Peyer's patch (tissue), 4 donors: ENCODE measurements at regions not wholly inside any gene's neighbourhood (a gene's known extent, or its start where the extent isn't known, plus 50 kb on each side); places are given as distances from the start of the nearest gene placed in this dataset.
"Not testable (repeated sequence)": the region's sequence is repeated elsewhere in the genome, so short reads cannot be mapped to it uniquely, and the experiment has no call there.

Source experiments
- DNase-seq, 3 donors: peaks; one replicate each; pipeline ENCODE4 v3.0.0-alpha.2; 2017 to 2019
- H3K27ac ChIP-seq, 4 donors: fragments of 200-600 bp; sonication (generic); one replicate each; pipeline ENCODE4 v1.5.1; 2016 to 2019
- H3K27me3 ChIP-seq, 2 donors: fragments of 200-600 bp; sonication (generic); one replicate each; pipeline ENCODE4 v1.5.1; 2019
- H3K36me3 ChIP-seq, 3 donors: fragments of 200-600 bp; sonication (generic); one replicate each; pipeline ENCODE4 v1.5.1; 2016 to 2019
- H3K4me1 ChIP-seq, 4 donors: fragments of 200-600 bp; sonication (generic); one replicate each; pipeline ENCODE4 v1.5.1; 2016 to 2019
- H3K4me3 ChIP-seq, 4 donors: fragments of 200-600 bp; sonication (generic); 1 replicate in 3 of 4; 2 replicates in 1 of 4; pipeline ENCODE4 v1.5.1; 2016 to 2019; ENCODE audit warnings: mild to moderate bottlenecking in 1 of 4
- H3K9me3 ChIP-seq, 4 donors: fragments of 200-600 bp; sonication (generic); one replicate each; pipeline ENCODE4 v1.5.1; 2016 to 2019; ENCODE audit warnings: mild to moderate bottlenecking in 1 of 4
- POLR2A ChIP-seq, 2 donors: fragments of 450-650 bp; IDR thresholded peaks; one replicate each; pipeline ENCODE4 v1.5.1; 2017; ENCODE audit warnings: antibody characterized with exemption in 2 of 2, mild to moderate bottlenecking in 2 of 2, moderate library complexity in 2 of 2
- TF ChIP-seq, protein P1 (sequence below), 6 experiments: fragments of 450-650 bp in 4 of 6; fragments of 200-600 bp in 2 of 6; sonication (generic) in 1 of 6; IDR thresholded peaks; one replicate each; pipeline ENCODE4 v1.5.1; 2017 to 2019; ENCODE audit warnings: antibody characterized with exemption in 6 of 6, mild to moderate bottlenecking in 3 of 6, moderate library complexity in 1 of 6

DNA sequence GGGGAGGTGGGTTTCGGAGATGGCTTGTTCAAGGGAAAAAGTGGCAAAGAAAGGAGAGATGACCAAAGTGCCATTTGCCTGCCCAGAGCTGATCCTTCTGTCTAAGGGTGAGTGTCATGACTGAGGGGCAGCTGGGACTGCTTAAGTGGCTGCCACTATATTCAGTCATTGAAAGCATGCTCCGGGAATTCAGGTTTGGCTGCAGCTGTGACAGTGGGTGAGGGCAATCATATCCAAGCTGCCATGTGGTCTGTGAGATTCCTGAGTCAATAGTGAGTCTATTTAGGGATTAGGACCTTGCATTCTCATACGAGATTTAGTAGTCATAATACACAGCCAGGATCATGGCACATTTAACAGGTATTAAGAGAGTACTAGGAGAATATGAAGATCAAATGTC is 138.8 kb upstream of the BANK1 start:
- DNase-seq: no peak
- Histone ChIP-seq H3K27ac (no peak overlapping the region), H3K27me3 (no peaks in the 10 kb centered on the region), H3K9me3 (no peaks in the 10 kb centered on the region), H3K36me3 (no peaks in the 10 kb centered on the region), H3K4me3 (no peak overlapping the region), H3K4me1 (no peaks in the 10 kb centered on the region)
- TF ChIP-seq, protein P1, sequence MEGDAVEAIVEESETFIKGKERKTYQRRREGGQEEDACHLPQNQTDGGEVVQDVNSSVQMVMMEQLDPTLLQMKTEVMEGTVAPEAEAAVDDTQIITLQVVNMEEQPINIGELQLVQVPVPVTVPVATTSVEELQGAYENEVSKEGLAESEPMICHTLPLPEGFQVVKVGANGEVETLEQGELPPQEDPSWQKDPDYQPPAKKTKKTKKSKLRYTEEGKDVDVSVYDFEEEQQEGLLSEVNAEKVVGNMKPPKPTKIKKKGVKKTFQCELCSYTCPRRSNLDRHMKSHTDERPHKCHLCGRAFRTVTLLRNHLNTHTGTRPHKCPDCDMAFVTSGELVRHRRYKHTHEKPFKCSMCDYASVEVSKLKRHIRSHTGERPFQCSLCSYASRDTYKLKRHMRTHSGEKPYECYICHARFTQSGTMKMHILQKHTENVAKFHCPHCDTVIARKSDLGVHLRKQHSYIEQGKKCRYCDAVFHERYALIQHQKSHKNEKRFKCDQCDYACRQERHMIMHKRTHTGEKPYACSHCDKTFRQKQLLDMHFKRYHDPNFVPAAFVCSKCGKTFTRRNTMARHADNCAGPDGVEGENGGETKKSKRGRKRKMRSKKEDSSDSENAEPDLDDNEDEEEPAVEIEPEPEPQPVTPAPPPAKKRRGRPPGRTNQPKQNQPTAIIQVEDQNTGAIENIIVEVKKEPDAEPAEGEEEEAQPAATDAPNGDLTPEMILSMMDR (IDR thresholded peaks at IDR 0.05): no peak
- no peak for TF ChIP-seq POLR2A (IDR thresholded peaks at IDR 0.05)

DNA sequence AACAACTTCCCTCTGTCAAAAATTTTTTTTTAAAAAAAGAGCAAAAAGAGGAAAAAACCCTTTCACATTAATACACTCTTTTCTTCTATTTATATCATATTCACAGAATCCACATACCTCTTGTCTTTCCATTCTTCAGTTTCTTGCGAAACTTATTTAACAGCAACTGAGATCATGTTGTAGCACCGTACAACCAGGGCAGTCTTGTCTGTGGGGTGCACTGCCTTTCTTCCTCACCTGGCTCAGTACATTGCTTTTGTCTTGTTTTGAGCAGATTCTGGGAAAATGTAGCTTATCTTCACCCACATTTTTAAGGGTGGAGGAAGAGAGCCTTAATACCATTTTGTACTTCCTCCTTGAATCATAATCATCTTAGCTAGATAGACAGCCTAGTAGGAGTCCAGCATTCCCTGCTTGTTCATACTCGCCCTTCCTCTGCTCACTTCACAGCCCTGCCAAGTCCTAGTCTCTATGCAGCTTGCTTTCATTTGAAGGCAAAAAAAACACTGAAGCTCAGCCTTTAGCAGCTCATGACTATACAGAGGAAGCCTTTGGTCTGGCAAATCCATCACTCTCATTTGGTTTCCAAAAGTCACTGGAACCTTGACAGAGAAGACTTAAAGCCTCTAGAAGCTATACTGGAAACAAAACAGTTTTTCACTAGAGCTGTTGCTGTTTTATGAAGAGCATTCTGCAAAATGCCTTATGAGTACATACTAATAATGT is 140.6 kb upstream of the BANK1 start:
- Histone ChIP-seq H3K9me3 (no peaks in the 10 kb centered on the region), H3K27ac (no peak overlapping the region), H3K4me1 (no peaks in the 10 kb centered on the region), H3K27me3 (no peaks in the 10 kb centered on the region), H3K4me3 (no peak overlapping the region), H3K36me3 (no peaks in the 10 kb centered on the region)
- DNase-seq: no peak
- no peak for TF ChIP-seq POLR2A (IDR thresholded peaks at IDR 0.05)
- TF ChIP-seq, protein P1 (IDR thresholded peaks at IDR 0.05): no peak

DNA sequence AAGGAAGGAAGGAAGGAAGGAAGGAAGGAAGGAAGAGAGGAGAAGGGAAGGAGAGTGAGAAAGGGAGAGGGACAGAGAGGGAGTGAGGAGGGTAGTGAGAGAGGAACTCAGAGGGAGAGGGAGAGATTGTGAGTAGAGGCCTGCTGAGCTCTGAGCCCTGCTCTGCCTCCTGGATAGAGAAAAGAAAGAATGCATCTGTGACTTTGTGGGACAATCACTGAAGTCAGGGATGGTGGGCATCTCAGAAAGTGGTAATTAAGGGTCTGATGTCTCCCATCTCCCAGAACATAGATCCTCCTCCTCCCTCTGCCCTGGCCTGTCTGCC is 142.9 kb upstream of the BANK1 start:
- Histone ChIP-seq H3K36me3 (no peaks in the 10 kb centered on the region), H3K27me3 (no peaks in the 10 kb centered on the region), H3K4me1 (no peaks in the 10 kb centered on the region), H3K9me3 (no peaks in the 10 kb centered on the region), H3K27ac (no peak overlapping the region), H3K4me3 (no peak overlapping the region)
- no peak for DNase-seq
- TF ChIP-seq, protein P1 (IDR thresholded peaks at IDR 0.05): no peak
- no peak for TF ChIP-seq POLR2A (IDR thresholded peaks at IDR 0.05)

DNA sequence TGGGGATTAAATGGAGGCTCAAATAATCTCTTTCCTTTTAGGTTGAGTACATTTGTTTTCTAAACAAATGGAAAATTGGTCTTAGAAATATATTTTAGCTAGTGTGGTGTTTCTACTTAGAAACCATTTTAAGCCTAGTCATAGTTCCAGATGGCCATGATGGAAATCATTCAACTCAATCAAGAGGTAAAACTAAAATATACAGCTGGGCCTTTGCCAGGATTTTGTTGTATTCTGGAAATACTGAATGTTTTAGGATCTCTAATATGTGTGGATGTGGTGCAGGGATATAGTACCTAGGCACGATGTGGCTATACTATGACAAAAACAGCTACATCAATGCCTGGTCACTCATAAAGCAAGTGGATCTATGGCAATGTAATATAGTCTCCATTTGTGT is 146.0 kb upstream of the BANK1 start:
- TF ChIP-seq, protein P1 (IDR thresholded peaks at IDR 0.05): no peak
- no peak for TF ChIP-seq POLR2A (IDR thresholded peaks at IDR 0.05)
- Histone ChIP-seq H3K4me3 (no peak overlapping the region), H3K27me3 (no peaks in the 10 kb centered on the region), H3K4me1 (no peaks in the 10 kb centered on the region), H3K9me3 (no peaks in the 10 kb centered on the region), H3K36me3 (no peaks in the 10 kb centered on the region), H3K27ac (no peak overlapping the region)
- no peak for DNase-seq

DNA sequence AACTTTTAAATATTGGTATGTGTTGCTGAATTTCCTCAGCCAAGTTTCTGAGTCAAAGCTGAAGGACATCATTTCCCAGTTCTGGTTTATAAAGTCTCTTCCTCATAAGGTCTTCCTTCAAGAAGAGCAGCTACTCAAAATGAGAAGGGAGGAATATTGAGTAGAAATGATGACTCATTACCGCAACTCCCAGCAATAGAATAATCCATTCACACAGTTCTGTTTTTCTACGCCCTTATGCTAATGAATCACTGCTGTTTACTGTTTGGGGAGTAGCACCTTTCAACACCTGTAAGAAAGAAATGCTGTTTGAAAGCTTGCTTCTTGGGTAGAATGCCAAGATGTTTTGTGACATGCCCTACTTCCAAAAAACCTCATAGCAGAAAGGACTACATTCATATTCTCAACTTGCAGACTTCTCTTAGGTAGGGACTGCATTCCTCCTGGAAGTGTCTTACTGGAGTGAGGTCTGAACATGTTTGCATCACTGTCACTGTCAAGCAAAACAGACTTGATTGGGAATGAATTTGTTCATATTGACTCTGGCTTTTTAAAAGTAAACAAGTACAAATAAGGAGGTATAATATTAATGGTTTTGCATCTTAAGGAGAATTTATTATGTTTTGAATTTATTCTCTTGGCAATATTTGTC is 147.2 kb upstream of the BANK1 start:
- H3K36me3 ChIP-seq: no peaks in the 10 kb centered on the region
- H3K9me3 ChIP-seq: no peaks in the 10 kb centered on the region
- no peaks in the 10 kb centered on the region for H3K27me3 ChIP-seq
- H3K4me1 ChIP-seq: no peaks in the 10 kb centered on the region
- no peak overlapping the region for H3K4me3 ChIP-seq
- no peak for DNase-seq
- TF ChIP-seq, protein P1 (IDR thresholded peaks at IDR 0.05): no peak
- H3K27ac ChIP-seq: no peak overlapping the region

DNA sequence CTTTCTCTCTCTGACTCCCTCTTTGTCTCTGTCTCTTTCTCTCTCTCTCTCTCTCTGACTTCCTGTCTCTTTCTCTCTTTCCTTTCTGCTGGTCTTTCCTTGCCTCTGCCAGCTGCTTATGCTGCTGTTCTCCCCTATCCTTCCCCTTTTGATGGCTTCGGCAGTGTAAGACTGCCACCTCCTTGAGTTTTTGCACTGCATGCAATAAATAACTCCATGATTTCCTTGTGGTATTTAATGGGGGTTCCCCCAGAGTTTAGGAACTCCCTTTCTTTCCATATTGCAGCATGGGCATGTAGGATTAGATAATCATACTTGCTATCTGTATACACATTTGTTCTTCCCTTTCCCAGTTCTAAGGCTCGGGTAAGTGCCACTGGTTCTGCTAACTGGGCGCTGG is 157.8 kb upstream of the BANK1 start:
- DNase-seq, H3K4me1 ChIP-seq, H3K9me3 ChIP-seq, H3K36me3 ChIP-seq, H3K4me3 ChIP-seq, H3K27ac ChIP-seq, H3K27me3 ChIP-seq: not testable (repeated sequence)
